ENCODE measurements at regions not wholly inside any gene's neighbourhood (a gene's known extent, or its start where the extent isn't known, plus 50 kb on each side); places are given as distances from the start of the nearest gene placed in this dataset.

GRCh38 chr13:40148101-40148500 lies 492.6 kb downstream of the COG6 start:
- Histone ChIP-seq H3K36me3 (ENCODE audit: control insufficient read depth, insufficient read depth, low read length) (no peaks in the 10 kb centered on the region), H3K4me3 (ENCODE audit: low read depth, low read length) (no peak overlapping the region), H3K9me3 (ENCODE audit: control insufficient read depth, insufficient read depth, low read length) (no peaks in the 10 kb centered on the region), H3K27me3 (ENCODE audit: control insufficient read depth, insufficient read depth, low read length) (no peaks in the 10 kb centered on the region), H3K27ac (ENCODE audit: low read depth, low read length) (no peak overlapping the region), H3K4me1 (ENCODE audit: control insufficient read depth, insufficient read depth, low read length) (peaks cover 5% of the 10 kb centered on the region)
- no peak for DNase-seq (ENCODE audit: low read depth in 4 of 6, low spot score in 6 of 6)
- WGBS (ENCODE audit: insufficient coverage), result 100% methylated on average over 1 of the region's 4 CpGs

- H3K4me1 ChIP-seq (ENCODE audit: control insufficient read depth, insufficient read depth, low read length), result peaks cover 5% of the 10 kb centered on the region
- H3K27me3 ChIP-seq (ENCODE audit: control insufficient read depth, insufficient read depth, low read length), result no peaks in the 10 kb centered on the region
- no peaks in the 10 kb centered on the region for H3K36me3 ChIP-seq (ENCODE audit: control insufficient read depth, insufficient read depth, low read length)
- no peak overlapping the region for H3K4me3 ChIP-seq (ENCODE audit: low read depth, low read length)
- no peaks in the 10 kb centered on the region for H3K9me3 ChIP-seq (ENCODE audit: control insufficient read depth, insufficient read depth, low read length)
- no peak for DNase-seq (ENCODE audit: low read depth in 4 of 6, low spot score in 6 of 6)
- WGBS (ENCODE audit: insufficient coverage), result no CpG with 5 or more reads among the region's 1 CpG
- H3K27ac ChIP-seq (ENCODE audit: low read depth, low read length), result no peak overlapping the region
Measured at GRCh38 chr13:40148742-40149141, 493.3 kb downstream of the COG6 start.

GRCh38 chr13:40149611-40150274 lies 494.3 kb downstream of the COG6 start:
- peak in 2 of 6 donors; percentile 42 to 54 for DNase-seq (ENCODE audit: low read depth in 4 of 6, low spot score in 6 of 6)
- Histone ChIP-seq H3K4me1 (ENCODE audit: control insufficient read depth, insufficient read depth, low read length) (peaks cover 5% of the 10 kb centered on the region), H3K4me3 (ENCODE audit: low read depth, low read length) (no peak overlapping the region), H3K27ac (ENCODE audit: low read depth, low read length) (no peak overlapping the region), H3K27me3 (ENCODE audit: control insufficient read depth, insufficient read depth, low read length) (no peaks in the 10 kb centered on the region), H3K9me3 (ENCODE audit: control insufficient read depth, insufficient read depth, low read length) (no peaks in the 10 kb centered on the region), H3K36me3 (ENCODE audit: control insufficient read depth, insufficient read depth, low read length) (no peaks in the 10 kb centered on the region)
- 0% methylated on average over 1 of the region's 6 CpGs for WGBS (ENCODE audit: insufficient coverage)

GRCh38 chr13:40151673-40152072 lies 496.2 kb downstream of the COG6 start:
- Histone ChIP-seq H3K27me3 (ENCODE audit: control insufficient read depth, insufficient read depth, low read length) (no peaks in the 10 kb centered on the region), H3K36me3 (ENCODE audit: control insufficient read depth, insufficient read depth, low read length) (no peaks in the 10 kb centered on the region), H3K27ac (ENCODE audit: low read depth, low read length) (no peak overlapping the region), H3K4me3 (ENCODE audit: low read depth, low read length) (no peak overlapping the region), H3K4me1 (ENCODE audit: control insufficient read depth, insufficient read depth, low read length) (peaks cover 5% of the 10 kb centered on the region), H3K9me3 (ENCODE audit: control insufficient read depth, insufficient read depth, low read length) (no peaks in the 10 kb centered on the region)
- no peak for DNase-seq (ENCODE audit: low read depth in 4 of 6, low spot score in 6 of 6)
- no CpG with 5 or more reads among the region's 2 CpGs for WGBS (ENCODE audit: insufficient coverage)

GRCh38 chr13:40152145-40152544 lies 496.7 kb downstream of the COG6 start:
- H3K9me3 ChIP-seq (ENCODE audit: control insufficient read depth, insufficient read depth, low read length), result no peaks in the 10 kb centered on the region
- no peak overlapping the region for H3K4me3 ChIP-seq (ENCODE audit: low read depth, low read length)
- H3K27ac ChIP-seq (ENCODE audit: low read depth, low read length), result no peak overlapping the region
- no peaks in the 10 kb centered on the region for H3K27me3 ChIP-seq (ENCODE audit: control insufficient read depth, insufficient read depth, low read length)
- peaks cover 5% of the 10 kb centered on the region for H3K4me1 ChIP-seq (ENCODE audit: control insufficient read depth, insufficient read depth, low read length)
- no peak for DNase-seq (ENCODE audit: low read depth in 4 of 6, low spot score in 6 of 6)
- 60% methylated on average over 1 of the region's 3 CpGs for WGBS (ENCODE audit: insufficient coverage)
- H3K36me3 ChIP-seq (ENCODE audit: control insufficient read depth, insufficient read depth, low read length), result no peaks in the 10 kb centered on the region

GRCh38 chr13:40152922-40153321 lies 497.5 kb downstream of the COG6 start:
- DNase-seq (ENCODE audit: low read depth in 4 of 6, low spot score in 6 of 6), result no peak
- Histone ChIP-seq H3K27me3 (ENCODE audit: control insufficient read depth, insufficient read depth, low read length) (no peaks in the 10 kb centered on the region), H3K36me3 (ENCODE audit: control insufficient read depth, insufficient read depth, low read length) (no peaks in the 10 kb centered on the region), H3K27ac (ENCODE audit: low read depth, low read length) (no peak overlapping the region), H3K9me3 (ENCODE audit: control insufficient read depth, insufficient read depth, low read length) (no peaks in the 10 kb centered on the region), H3K4me1 (ENCODE audit: control insufficient read depth, insufficient read depth, low read length) (peaks cover 5% of the 10 kb centered on the region), H3K4me3 (ENCODE audit: low read depth, low read length) (no peak overlapping the region)
- 100% methylated on average over 4 of the region's 4 CpGs for WGBS (ENCODE audit: insufficient coverage)

- Histone ChIP-seq H3K36me3 (ENCODE audit: control insufficient read depth, insufficient read depth, low read length) (no peaks in the 10 kb centered on the region), H3K27me3 (ENCODE audit: control insufficient read depth, insufficient read depth, low read length) (no peaks in the 10 kb centered on the region), H3K4me1 (ENCODE audit: control insufficient read depth, insufficient read depth, low read length) (peaks cover 5% of the 10 kb centered on the region), H3K9me3 (ENCODE audit: control insufficient read depth, insufficient read depth, low read length) (no peaks in the 10 kb centered on the region), H3K27ac (ENCODE audit: low read depth, low read length) (no peak overlapping the region), H3K4me3 (ENCODE audit: low read depth, low read length) (no peak overlapping the region)
- DNase-seq (ENCODE audit: low read depth in 4 of 6, low spot score in 6 of 6), result no peak
- 86% methylated on average over 2 of the region's 2 CpGs for WGBS (ENCODE audit: insufficient coverage)
Measured at GRCh38 chr13:40153516-40153915, 498.1 kb downstream of the COG6 start.

GRCh38 chr13:40155201-40155600 lies 499.7 kb downstream of the COG6 start:
- WGBS (ENCODE audit: insufficient coverage), result no CpG with 5 or more reads among the region's 2 CpGs

GRCh38 chr13:40158218-40158617 lies 502.8 kb downstream of the COG6 start:
- Histone ChIP-seq H3K9me3 (ENCODE audit: control insufficient read depth, insufficient read depth, low read length) (no peaks in the 10 kb centered on the region), H3K27ac (ENCODE audit: low read depth, low read length) (no peak overlapping the region), H3K27me3 (ENCODE audit: control insufficient read depth, insufficient read depth, low read length) (no peaks in the 10 kb centered on the region), H3K36me3 (ENCODE audit: control insufficient read depth, insufficient read depth, low read length) (no peaks in the 10 kb centered on the region), H3K4me3 (ENCODE audit: low read depth, low read length) (no peak overlapping the region), H3K4me1 (ENCODE audit: control insufficient read depth, insufficient read depth, low read length) (no peaks in the 10 kb centered on the region)
- 89% methylated on average over 1 of the region's 1 CpG for WGBS (ENCODE audit: insufficient coverage)
- DNase-seq (ENCODE audit: low read depth in 4 of 6, low spot score in 6 of 6), result no peak

More at GRCh38 chr13:40155201-40155600, 499.7 kb downstream of the COG6 start:
- H3K36me3 ChIP-seq (ENCODE audit: control insufficient read depth, insufficient read depth, low read length), result no peaks in the 10 kb centered on the region
- H3K4me3 ChIP-seq (ENCODE audit: low read depth, low read length), result no peak overlapping the region
- peak in 1 of 6 donors; percentile 62 for DNase-seq (ENCODE audit: low read depth in 4 of 6, low spot score in 6 of 6)
- H3K27me3 ChIP-seq (ENCODE audit: control insufficient read depth, insufficient read depth, low read length), result no peaks in the 10 kb centered on the region
- no peak overlapping the region for H3K27ac ChIP-seq (ENCODE audit: low read depth, low read length)
- H3K4me1 ChIP-seq (ENCODE audit: control insufficient read depth, insufficient read depth, low read length), result no peaks in the 10 kb centered on the region
- no peaks in the 10 kb centered on the region for H3K9me3 ChIP-seq (ENCODE audit: control insufficient read depth, insufficient read depth, low read length)

- 93% methylated on average over 3 of the region's 4 CpGs for WGBS (ENCODE audit: insufficient coverage)
- H3K4me3 ChIP-seq (ENCODE audit: low read depth, low read length), result no peak overlapping the region
- DNase-seq (ENCODE audit: low read depth in 4 of 6, low spot score in 6 of 6), result no peak
Measured at GRCh38 chr13:40158757-40159156, 503.3 kb downstream of the COG6 start.

More at GRCh38 chr13:40158757-40159156, 503.3 kb downstream of the COG6 start:
- H3K4me1 ChIP-seq (ENCODE audit: control insufficient read depth, insufficient read depth, low read length), result no peaks in the 10 kb centered on the region
- no peaks in the 10 kb centered on the region for H3K27me3 ChIP-seq (ENCODE audit: control insufficient read depth, insufficient read depth, low read length)
- H3K9me3 ChIP-seq (ENCODE audit: control insufficient read depth, insufficient read depth, low read length), result no peaks in the 10 kb centered on the region
- H3K27ac ChIP-seq (ENCODE audit: low read depth, low read length), result no peak overlapping the region
- H3K36me3 ChIP-seq (ENCODE audit: control insufficient read depth, insufficient read depth, low read length), result no peaks in the 10 kb centered on the region
